ENCODE measurements at regions not wholly inside any gene's neighbourhood (a gene's known extent, or its start where the extent isn't known, plus 50 kb on each side); places are given as distances from the start of the nearest gene placed in this dataset.

DNA sequence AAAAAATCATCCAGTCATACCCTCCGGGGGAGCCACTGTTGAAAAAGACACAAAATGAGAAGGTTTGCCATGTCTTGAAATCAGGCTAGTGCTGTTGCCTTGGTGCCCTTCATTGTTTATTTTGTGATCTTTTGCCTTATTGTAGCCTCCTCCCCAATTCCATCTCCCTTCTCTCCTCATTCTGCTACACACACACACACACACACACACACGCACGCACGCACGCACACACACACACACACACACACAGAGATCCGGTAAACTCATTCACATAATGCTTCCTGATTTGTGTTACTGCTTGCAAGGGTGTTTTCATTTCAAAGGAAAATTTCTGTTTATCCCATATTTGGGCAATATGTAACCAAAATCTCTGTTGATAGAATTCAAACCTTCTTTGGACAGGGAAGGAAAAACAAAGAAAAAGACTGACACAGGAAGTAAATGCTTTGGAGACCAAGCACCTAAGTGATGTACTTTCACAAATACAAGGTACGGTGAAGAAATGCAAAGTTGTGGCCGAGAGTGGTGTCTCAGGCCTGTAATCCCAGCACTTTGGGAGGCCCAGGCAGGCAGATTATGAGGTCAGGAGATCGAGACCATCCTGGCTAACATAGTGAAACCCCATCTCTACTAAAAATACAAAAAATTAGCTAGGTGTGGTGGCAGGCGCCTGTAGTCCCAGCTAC is 141.1 kb upstream of the CDK13 start:
- TF ChIP-seq, protein P1, sequence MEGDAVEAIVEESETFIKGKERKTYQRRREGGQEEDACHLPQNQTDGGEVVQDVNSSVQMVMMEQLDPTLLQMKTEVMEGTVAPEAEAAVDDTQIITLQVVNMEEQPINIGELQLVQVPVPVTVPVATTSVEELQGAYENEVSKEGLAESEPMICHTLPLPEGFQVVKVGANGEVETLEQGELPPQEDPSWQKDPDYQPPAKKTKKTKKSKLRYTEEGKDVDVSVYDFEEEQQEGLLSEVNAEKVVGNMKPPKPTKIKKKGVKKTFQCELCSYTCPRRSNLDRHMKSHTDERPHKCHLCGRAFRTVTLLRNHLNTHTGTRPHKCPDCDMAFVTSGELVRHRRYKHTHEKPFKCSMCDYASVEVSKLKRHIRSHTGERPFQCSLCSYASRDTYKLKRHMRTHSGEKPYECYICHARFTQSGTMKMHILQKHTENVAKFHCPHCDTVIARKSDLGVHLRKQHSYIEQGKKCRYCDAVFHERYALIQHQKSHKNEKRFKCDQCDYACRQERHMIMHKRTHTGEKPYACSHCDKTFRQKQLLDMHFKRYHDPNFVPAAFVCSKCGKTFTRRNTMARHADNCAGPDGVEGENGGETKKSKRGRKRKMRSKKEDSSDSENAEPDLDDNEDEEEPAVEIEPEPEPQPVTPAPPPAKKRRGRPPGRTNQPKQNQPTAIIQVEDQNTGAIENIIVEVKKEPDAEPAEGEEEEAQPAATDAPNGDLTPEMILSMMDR (IDR thresholded peaks at IDR 0.05; ENCODE audit: poor library complexity), result no peak
- TF ChIP-seq EZH2phosphoT487 (IDR thresholded peaks at IDR 0.05; ENCODE audit: low read depth, severe bottlenecking, unreplicated experiment), result no peak
- no peak for TF ChIP-seq EZH2 (IDR thresholded peaks at IDR 0.05; ENCODE audit: borderline replicate concordance)

Measured in hepatocyte (in vitro differentiated cells).